ENCODE measurements at regions not wholly inside any gene's neighbourhood (a gene's known extent, or its start where the extent isn't known, plus 50 kb on each side); places are given as distances from the start of the nearest gene placed in this dataset.

DNA sequence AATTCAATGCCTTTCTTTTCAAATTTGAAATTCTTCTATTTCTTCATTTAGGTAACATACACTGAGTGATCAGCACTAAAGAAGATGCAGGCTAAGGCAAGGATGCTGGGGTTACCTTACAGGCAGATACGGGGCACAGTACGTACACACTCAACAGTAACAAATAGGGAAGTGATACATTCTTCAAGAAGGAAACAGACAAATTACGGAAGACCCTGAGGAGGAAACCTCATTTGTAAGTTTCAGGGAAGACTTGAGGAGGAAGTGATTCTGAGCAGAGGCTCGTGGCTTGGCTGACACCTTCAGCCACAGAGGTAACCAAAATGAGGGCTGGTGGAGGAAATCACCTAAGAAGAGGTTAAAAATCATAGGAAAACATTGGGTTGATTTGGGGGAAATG is 1108.3 kb upstream of the KLHL29 start (continued):
- TF ChIP-seq FOXJ3 (CRISPR knock-in tag; IDR thresholded peaks at IDR 0.05; ENCODE audit: borderline replicate concordance), result no peak
- TF ChIP-seq CBFB (CRISPR knock-in tag; IDR thresholded peaks at IDR 0.05; ENCODE audit: low read depth), result no peak
- no peak for TF ChIP-seq ELF4 (CRISPR knock-in tag; IDR thresholded peaks at IDR 0.05; ENCODE audit: low read depth)
- TF ChIP-seq, protein P1, sequence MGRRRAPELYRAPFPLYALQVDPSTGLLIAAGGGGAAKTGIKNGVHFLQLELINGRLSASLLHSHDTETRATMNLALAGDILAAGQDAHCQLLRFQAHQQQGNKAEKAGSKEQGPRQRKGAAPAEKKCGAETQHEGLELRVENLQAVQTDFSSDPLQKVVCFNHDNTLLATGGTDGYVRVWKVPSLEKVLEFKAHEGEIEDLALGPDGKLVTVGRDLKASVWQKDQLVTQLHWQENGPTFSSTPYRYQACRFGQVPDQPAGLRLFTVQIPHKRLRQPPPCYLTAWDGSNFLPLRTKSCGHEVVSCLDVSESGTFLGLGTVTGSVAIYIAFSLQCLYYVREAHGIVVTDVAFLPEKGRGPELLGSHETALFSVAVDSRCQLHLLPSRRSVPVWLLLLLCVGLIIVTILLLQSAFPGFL (CRISPR knock-in tag; IDR thresholded peaks at IDR 0.05; ENCODE audit: borderline replicate concordance), result no peak
- no peak for TF ChIP-seq ZNF317 (CRISPR knock-in tag; IDR thresholded peaks at IDR 0.05; ENCODE audit: borderline replicate concordance, low read depth)

DNA sequence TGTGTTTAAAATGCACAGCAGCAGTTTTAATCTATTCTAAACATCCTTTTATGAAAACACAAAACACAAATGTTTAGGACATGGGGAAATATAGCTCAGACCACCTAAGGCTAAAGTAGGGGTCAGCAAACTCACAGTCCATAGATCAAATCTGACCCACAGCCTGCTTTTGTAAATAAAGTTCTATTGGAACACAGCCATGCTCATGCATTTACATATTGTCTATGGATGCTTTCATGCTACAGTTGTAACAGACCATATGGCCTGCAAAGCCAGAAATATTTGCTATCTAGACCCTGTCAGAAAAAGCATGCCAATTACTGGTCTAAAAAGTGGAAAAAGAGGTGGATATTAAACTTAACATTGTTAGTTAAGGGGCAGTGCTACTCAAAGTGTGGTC is 1105.4 kb upstream of the KLHL29 start:
- Mint-ChIP-seq H3K36me3 (no peaks in the 10 kb centered on the region), H3K4me1 (peaks cover 3% of the 10 kb centered on the region; the same call in 1 of the 2 replicates), H3K27me3 (ENCODE audit: low read depth) (no peaks in the 10 kb centered on the region), H3K9me3 (peaks cover 6% of the 10 kb centered on the region; the same call in 1 of the 2 replicates), H3K27ac (no peak overlapping the region), H3K4me3 (no peak overlapping the region)
- ATAC-seq (no peak), DNase-seq (ENCODE audit: low spot score) (no peak)
- TF ChIP-seq, protein P2, sequence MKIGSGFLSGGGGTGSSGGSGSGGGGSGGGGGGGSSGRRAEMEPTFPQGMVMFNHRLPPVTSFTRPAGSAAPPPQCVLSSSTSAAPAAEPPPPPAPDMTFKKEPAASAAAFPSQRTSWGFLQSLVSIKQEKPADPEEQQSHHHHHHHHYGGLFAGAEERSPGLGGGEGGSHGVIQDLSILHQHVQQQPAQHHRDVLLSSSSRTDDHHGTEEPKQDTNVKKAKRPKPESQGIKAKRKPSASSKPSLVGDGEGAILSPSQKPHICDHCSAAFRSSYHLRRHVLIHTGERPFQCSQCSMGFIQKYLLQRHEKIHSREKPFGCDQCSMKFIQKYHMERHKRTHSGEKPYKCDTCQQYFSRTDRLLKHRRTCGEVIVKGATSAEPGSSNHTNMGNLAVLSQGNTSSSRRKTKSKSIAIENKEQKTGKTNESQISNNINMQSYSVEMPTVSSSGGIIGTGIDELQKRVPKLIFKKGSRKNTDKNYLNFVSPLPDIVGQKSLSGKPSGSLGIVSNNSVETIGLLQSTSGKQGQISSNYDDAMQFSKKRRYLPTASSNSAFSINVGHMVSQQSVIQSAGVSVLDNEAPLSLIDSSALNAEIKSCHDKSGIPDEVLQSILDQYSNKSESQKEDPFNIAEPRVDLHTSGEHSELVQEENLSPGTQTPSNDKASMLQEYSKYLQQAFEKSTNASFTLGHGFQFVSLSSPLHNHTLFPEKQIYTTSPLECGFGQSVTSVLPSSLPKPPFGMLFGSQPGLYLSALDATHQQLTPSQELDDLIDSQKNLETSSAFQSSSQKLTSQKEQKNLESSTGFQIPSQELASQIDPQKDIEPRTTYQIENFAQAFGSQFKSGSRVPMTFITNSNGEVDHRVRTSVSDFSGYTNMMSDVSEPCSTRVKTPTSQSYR (CRISPR knock-in tag; IDR thresholded peaks at IDR 0.05), result no peak
- TF ChIP-seq ZNF396 (CRISPR knock-in tag; IDR thresholded peaks at IDR 0.05; ENCODE audit: borderline replicate concordance) (no peak), EMX1 (CRISPR knock-in tag; IDR thresholded peaks at IDR 0.05) (no peak), PRRX2 (CRISPR knock-in tag; IDR thresholded peaks at IDR 0.05) (no peak), TCF7 (CRISPR knock-in tag; IDR thresholded peaks at IDR 0.05; ENCODE audit: low read depth) (no peak), ESRRA (CRISPR knock-in tag; IDR thresholded peaks at IDR 0.05; ENCODE audit: borderline replicate concordance) (no peak), GABPB1 (CRISPR knock-in tag; IDR thresholded peaks at IDR 0.05) (no peak), ETV6 (CRISPR knock-in tag; IDR thresholded peaks at IDR 0.05) (no peak), ZNF263 (CRISPR knock-in tag; IDR thresholded peaks at IDR 0.05; ENCODE audit: low read depth) (no peak), SP1 (CRISPR knock-in tag; conservative IDR thresholded peaks at IDR 0.05) (no peak), ZNF416 (CRISPR knock-in tag; IDR thresholded peaks at IDR 0.05) (no peak), GTF2I (CRISPR knock-in tag; conservative IDR thresholded peaks at IDR 0.05) (no peak)
- TF ChIP-seq, protein P3, sequence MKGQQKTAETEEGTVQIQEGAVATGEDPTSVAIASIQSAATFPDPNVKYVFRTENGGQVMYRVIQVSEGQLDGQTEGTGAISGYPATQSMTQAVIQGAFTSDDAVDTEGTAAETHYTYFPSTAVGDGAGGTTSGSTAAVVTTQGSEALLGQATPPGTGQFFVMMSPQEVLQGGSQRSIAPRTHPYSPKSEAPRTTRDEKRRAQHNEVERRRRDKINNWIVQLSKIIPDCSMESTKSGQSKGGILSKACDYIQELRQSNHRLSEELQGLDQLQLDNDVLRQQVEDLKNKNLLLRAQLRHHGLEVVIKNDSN (CRISPR knock-in tag; IDR thresholded peaks at IDR 0.05), result no peak
- TF ChIP-seq, protein P4, sequence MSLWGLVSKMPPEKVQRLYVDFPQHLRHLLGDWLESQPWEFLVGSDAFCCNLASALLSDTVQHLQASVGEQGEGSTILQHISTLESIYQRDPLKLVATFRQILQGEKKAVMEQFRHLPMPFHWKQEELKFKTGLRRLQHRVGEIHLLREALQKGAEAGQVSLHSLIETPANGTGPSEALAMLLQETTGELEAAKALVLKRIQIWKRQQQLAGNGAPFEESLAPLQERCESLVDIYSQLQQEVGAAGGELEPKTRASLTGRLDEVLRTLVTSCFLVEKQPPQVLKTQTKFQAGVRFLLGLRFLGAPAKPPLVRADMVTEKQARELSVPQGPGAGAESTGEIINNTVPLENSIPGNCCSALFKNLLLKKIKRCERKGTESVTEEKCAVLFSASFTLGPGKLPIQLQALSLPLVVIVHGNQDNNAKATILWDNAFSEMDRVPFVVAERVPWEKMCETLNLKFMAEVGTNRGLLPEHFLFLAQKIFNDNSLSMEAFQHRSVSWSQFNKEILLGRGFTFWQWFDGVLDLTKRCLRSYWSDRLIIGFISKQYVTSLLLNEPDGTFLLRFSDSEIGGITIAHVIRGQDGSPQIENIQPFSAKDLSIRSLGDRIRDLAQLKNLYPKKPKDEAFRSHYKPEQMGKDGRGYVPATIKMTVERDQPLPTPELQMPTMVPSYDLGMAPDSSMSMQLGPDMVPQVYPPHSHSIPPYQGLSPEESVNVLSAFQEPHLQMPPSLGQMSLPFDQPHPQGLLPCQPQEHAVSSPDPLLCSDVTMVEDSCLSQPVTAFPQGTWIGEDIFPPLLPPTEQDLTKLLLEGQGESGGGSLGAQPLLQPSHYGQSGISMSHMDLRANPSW (CRISPR knock-in tag; conservative IDR thresholded peaks at IDR 0.05; ENCODE audit: low read depth), result no peak
- TF ChIP-seq, protein P5, sequence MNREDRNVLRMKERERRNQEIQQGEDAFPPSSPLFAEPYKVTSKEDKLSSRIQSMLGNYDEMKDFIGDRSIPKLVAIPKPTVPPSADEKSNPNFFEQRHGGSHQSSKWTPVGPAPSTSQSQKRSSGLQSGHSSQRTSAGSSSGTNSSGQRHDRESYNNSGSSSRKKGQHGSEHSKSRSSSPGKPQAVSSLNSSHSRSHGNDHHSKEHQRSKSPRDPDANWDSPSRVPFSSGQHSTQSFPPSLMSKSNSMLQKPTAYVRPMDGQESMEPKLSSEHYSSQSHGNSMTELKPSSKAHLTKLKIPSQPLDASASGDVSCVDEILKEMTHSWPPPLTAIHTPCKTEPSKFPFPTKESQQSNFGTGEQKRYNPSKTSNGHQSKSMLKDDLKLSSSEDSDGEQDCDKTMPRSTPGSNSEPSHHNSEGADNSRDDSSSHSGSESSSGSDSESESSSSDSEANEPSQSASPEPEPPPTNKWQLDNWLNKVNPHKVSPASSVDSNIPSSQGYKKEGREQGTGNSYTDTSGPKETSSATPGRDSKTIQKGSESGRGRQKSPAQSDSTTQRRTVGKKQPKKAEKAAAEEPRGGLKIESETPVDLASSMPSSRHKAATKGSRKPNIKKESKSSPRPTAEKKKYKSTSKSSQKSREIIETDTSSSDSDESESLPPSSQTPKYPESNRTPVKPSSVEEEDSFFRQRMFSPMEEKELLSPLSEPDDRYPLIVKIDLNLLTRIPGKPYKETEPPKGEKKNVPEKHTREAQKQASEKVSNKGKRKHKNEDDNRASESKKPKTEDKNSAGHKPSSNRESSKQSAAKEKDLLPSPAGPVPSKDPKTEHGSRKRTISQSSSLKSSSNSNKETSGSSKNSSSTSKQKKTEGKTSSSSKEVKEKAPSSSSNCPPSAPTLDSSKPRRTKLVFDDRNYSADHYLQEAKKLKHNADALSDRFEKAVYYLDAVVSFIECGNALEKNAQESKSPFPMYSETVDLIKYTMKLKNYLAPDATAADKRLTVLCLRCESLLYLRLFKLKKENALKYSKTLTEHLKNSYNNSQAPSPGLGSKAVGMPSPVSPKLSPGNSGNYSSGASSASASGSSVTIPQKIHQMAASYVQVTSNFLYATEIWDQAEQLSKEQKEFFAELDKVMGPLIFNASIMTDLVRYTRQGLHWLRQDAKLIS (CRISPR knock-in tag; IDR thresholded peaks at IDR 0.05; ENCODE audit: borderline replicate concordance), result no peak
- TF ChIP-seq, protein P6, sequence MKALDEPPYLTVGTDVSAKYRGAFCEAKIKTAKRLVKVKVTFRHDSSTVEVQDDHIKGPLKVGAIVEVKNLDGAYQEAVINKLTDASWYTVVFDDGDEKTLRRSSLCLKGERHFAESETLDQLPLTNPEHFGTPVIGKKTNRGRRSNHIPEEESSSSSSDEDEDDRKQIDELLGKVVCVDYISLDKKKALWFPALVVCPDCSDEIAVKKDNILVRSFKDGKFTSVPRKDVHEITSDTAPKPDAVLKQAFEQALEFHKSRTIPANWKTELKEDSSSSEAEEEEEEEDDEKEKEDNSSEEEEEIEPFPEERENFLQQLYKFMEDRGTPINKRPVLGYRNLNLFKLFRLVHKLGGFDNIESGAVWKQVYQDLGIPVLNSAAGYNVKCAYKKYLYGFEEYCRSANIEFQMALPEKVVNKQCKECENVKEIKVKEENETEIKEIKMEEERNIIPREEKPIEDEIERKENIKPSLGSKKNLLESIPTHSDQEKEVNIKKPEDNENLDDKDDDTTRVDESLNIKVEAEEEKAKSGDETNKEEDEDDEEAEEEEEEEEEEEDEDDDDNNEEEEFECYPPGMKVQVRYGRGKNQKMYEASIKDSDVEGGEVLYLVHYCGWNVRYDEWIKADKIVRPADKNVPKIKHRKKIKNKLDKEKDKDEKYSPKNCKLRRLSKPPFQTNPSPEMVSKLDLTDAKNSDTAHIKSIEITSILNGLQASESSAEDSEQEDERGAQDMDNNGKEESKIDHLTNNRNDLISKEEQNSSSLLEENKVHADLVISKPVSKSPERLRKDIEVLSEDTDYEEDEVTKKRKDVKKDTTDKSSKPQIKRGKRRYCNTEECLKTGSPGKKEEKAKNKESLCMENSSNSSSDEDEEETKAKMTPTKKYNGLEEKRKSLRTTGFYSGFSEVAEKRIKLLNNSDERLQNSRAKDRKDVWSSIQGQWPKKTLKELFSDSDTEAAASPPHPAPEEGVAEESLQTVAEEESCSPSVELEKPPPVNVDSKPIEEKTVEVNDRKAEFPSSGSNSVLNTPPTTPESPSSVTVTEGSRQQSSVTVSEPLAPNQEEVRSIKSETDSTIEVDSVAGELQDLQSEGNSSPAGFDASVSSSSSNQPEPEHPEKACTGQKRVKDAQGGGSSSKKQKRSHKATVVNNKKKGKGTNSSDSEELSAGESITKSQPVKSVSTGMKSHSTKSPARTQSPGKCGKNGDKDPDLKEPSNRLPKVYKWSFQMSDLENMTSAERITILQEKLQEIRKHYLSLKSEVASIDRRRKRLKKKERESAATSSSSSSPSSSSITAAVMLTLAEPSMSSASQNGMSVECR (CRISPR knock-in tag; IDR thresholded peaks at IDR 0.05; ENCODE audit: borderline replicate concordance), result no peak
- ChIA-PET CTCF (no interaction called here), POLR2A (no interaction called here)

Data from WTC11 (cell line).